HCT116 (cell line): ENCODE measurements at regions not wholly inside any gene's neighbourhood (a gene's known extent, or its start where the extent isn't known, plus 50 kb on each side); places are given as distances from the start of the nearest gene placed in this dataset.
A peak's percentile ranks its signal among the peaks of the same experiment; 100 is the strongest.

Source experiments
- ATAC-seq: fragments of 200-7000 bp; cut with Tn5 transposase; 2 replicates; pipeline ENCODE4 v1.9.1; 2020; ENCODE audit warnings: mild to moderate bottlenecking, moderate library complexity
- BruUV-seq: library from RNA; stranded (reverse); fragments of 400-500 nt; replicated peaks from 2 replicates; lab custom pipeline; 2021; lab: Mats Ljungman, UMichigan
- CTCF ChIA-PET: fragments of 300-600 bp; sonication (Branson Sonifier 250); formaldehyde crosslinking; loops from one replicate; lab custom pipeline; 2021; ENCODE audit warnings: antibody characterized with exemption; lab: Charles Lee
- POLR2A ChIA-PET: fragments of 300-600, 350-600 bp; sonication (Branson Sonifier 250); formaldehyde crosslinking; loops from one replicate; lab custom pipeline; 2021; ENCODE audit warnings: antibody characterized with exemption; lab: Charles Lee
- RAD21 ChIA-PET, 2 experiments: fragments of 300-600 bp; sonication (Branson Sonifier 250); formaldehyde crosslinking; loops; one replicate each; lab custom pipeline; 2023; ENCODE audit warnings: low total read pairs in 2 of 2; ENCODE audit not compliant: uncharacterized antibody in 2 of 2, unreplicated experiment in 2 of 2, low non-redundant PET in 1 of 2; lab: Charles Lee
- DNase-seq: peaks from one replicate; pipeline ENCODE4 v3.0.0-alpha.2; 2010; ENCODE audit warnings: low read depth, low spot score
- H2AFZ ChIP-seq: fragments of 200-600 bp; shearing (Covaris generic), sonication (generic); 2 replicates; pipeline ENCODE4 v1.6.1; 2017; ENCODE audit warnings: low read depth, mixed run types, mixed read lengths, antibody characterized with exemption, low read length; ENCODE audit not compliant: poor library complexity, severe bottlenecking
- H3K27ac ChIP-seq: 2 replicates; pipeline ENCODE4 v1.5.1; 2012; ENCODE audit warnings: low read depth, low read length
- H3K27me3 ChIP-seq: fragments of 200-600 bp; sonication (generic); 2 replicates; pipeline ENCODE4 v1.6.1; 2016; ENCODE audit warnings: mixed run types, low read length, mixed read lengths; ENCODE audit not compliant: insufficient read depth
- H3K36me3 ChIP-seq, 2 experiments: fragments of 200-500 bp in 1 of 2; fragments of 200-600 bp in 1 of 2; sonication (Bioruptor generic) in 1 of 2; sonication (generic) in 1 of 2; 2 replicates each; pipeline versions ENCODE4 v1.5.1 to v1.6.1; 2014 to 2016; ENCODE audit warnings: low read length in 2 of 2, inconsistent platforms in 1 of 2, mixed read lengths in 1 of 2, mixed run types in 1 of 2; ENCODE audit not compliant: insufficient read depth in 2 of 2, control insufficient read depth in 1 of 2
- H3K4me1 ChIP-seq, 2 experiments: fragments of 200-600 bp in 1 of 2; sonication (generic) in 1 of 2; 2 replicates each; pipeline versions ENCODE4 v1.5.1 to v1.6.1; 2012 to 2017; ENCODE audit warnings: low read length in 2 of 2, inconsistent platforms in 1 of 2, mild to moderate bottlenecking in 1 of 2, mixed read lengths in 1 of 2, mixed run types in 1 of 2, moderate library complexity in 1 of 2; ENCODE audit not compliant: insufficient read depth in 2 of 2, control insufficient read depth in 1 of 2
- H3K4me2 ChIP-seq: fragments of 200-600 bp; sonication (generic); 2 replicates; pipeline ENCODE4 v1.6.1; 2017; ENCODE audit warnings: mixed run types, low read length, mixed read lengths
- H3K4me3 ChIP-seq, 2 experiments: fragments of 200-600 bp in 1 of 2; sonication (generic) in 1 of 2; replicated peaks in 1 of 2; 2 replicates each; pipeline ENCODE4 v1.5.1; 2011 to 2016; ENCODE audit warnings: low read length in 2 of 2, control low read depth in 1 of 2, low read depth in 1 of 2, mild to moderate bottlenecking in 1 of 2, mixed read lengths in 1 of 2, mixed run types in 1 of 2
- H3K79me2 ChIP-seq: fragments of 200-600 bp; sonication (generic); 2 replicates; pipeline ENCODE4 v1.6.1; 2017; ENCODE audit warnings: mild to moderate bottlenecking, mixed run types, low read length, moderate library complexity, mixed read lengths; ENCODE audit not compliant: insufficient read depth
- H3K9ac ChIP-seq: fragments of 200-600 bp; sonication (generic); 2 replicates; pipeline ENCODE4 v1.6.1; 2016; ENCODE audit warnings: low read length, mixed read lengths
- H3K9me2 ChIP-seq: fragments of 200-600 bp; sonication (generic), shearing (Covaris generic); 2 replicates; pipeline ENCODE4 v1.6.1; 2017; ENCODE audit warnings: mixed run types, mild to moderate bottlenecking, moderate library complexity; ENCODE audit not compliant: insufficient read depth
- H3K9me3 ChIP-seq, 2 experiments: fragments of 200-500 bp in 1 of 2; fragments of 200-600 bp in 1 of 2; sonication (Bioruptor generic) in 1 of 2; sonication (generic) in 1 of 2; 2 replicates each; pipeline ENCODE4 v1.6.1; 2014 to 2017; ENCODE audit warnings: low read length in 2 of 2, mixed read lengths in 2 of 2, inconsistent platforms in 1 of 2, low read depth in 1 of 2, mild to moderate bottlenecking in 1 of 2, mixed run types in 1 of 2, moderate library complexity in 1 of 2; ENCODE audit not compliant: control insufficient read depth in 1 of 2, insufficient read depth in 1 of 2
- H4K20me1 ChIP-seq: fragments of 200-600 bp; sonication (generic), shearing (Covaris generic); 2 replicates; pipeline ENCODE4 v1.6.1; 2017; ENCODE audit warnings: mixed run types, mild to moderate bottlenecking, moderate library complexity; ENCODE audit not compliant: insufficient read depth
- ATF3 ChIP-seq: IDR thresholded peaks from 2 replicates; pipeline ENCODE4 v1.6.1; 2012
- EGR1 ChIP-seq: IDR thresholded peaks from 2 replicates; pipeline ENCODE4 v1.6.1; 2012; ENCODE audit warnings: low read depth
- ELF1 ChIP-seq: IDR thresholded peaks from 2 replicates; pipeline ENCODE4 v1.6.1; 2012; ENCODE audit warnings: low read depth, borderline replicate concordance
- EZH2phosphoT487 ChIP-seq: fragments of 200-600 bp; IDR thresholded peaks from 2 replicates; pipeline ENCODE4 v1.6.1; 2018; ENCODE audit warnings: antibody characterized with exemption, borderline replicate concordance
- FOSL1 ChIP-seq: IDR thresholded peaks from 2 replicates; pipeline ENCODE4 v1.6.1; 2012; ENCODE audit warnings: low read depth
- JUND ChIP-seq: IDR thresholded peaks from 2 replicates; pipeline ENCODE4 v1.6.1; 2012
- POLR2A ChIP-seq: IDR thresholded peaks from 2 replicates; pipeline ENCODE4 v1.7.0; 2011; ENCODE audit warnings: borderline replicate concordance; ENCODE audit not compliant: insufficient read depth, insufficient read length; ENCODE audit errors: extremely low read depth
- RAD21 ChIP-seq: IDR thresholded peaks from 2 replicates; pipeline ENCODE4 v1.6.1; 2012; ENCODE audit warnings: low read depth, mild to moderate bottlenecking
- REST ChIP-seq: IDR thresholded peaks from 2 replicates; pipeline ENCODE4 v1.6.1; 2012; ENCODE audit warnings: low read depth
- SIN3A ChIP-seq: IDR thresholded peaks from 2 replicates; pipeline ENCODE4 v1.6.1; 2012; ENCODE audit warnings: low read depth
- TCF7L2 ChIP-seq: IDR thresholded peaks from 2 replicates; pipeline ENCODE4 v1.7.0; 2011; ENCODE audit warnings: borderline replicate concordance, inconsistent platforms; ENCODE audit not compliant: insufficient read depth, insufficient read length; ENCODE audit errors: extremely low read depth
- intact Hi-C: fragments of 100-400 bp; cut with micrococcal nuclease; formaldehyde crosslinking; loops from 2 replicates; pipeline ENCODE4 v1.10.0; 2022

GRCh38 chr1:81733480-81733879 is 67.3 kb upstream of the ADGRL2 start:
- Histone ChIP-seq H3K27me3 (no peaks in the 10 kb centered on the region), H3K4me3 (no peak overlapping the region), H3K9ac (no peak overlapping the region), H3K4me1 (peaks cover 0 to 7% of the 10 kb centered on the region in 2 experiments; a peak in 2 of 4 replicates), H3K27ac (no peak overlapping the region), H2AFZ (no peak overlapping the region), H3K9me3 (0 out of 4 replicates have a peak, but pooled peaks cover 0 to 3% of the 10 kb centered on the region in 2 experiments), H4K20me1 (no peaks in the 10 kb centered on the region), H3K4me2 (no peak overlapping the region), H3K79me2 (no peaks in the 10 kb centered on the region), H3K9me2 (no peaks in the 10 kb centered on the region), H3K36me3 (no peaks in the 10 kb centered on the region)
- ChIA-PET CTCF (no interaction called here), POLR2A (interaction anchor here (0.6 kb wide), 1 partner anchor 13 kb away, joined by 3 read pairs; no protein-coding TSS in a partner anchor), RAD21 (no interaction called here)
- DNase-seq (no peak), ATAC-seq (no peak)
- no TSS peak for BruUV-seq
- intact Hi-C loops: no loop called here
- TF ChIP-seq SIN3A (no peak), EZH2phosphoT487 (no peak), REST (no peak)

- Histone ChIP-seq H3K4me2 (0 out of 2 replicates have a peak overlapping the region, but pooled peaks have one; percentile 13), H3K27me3 (no peaks in the 10 kb centered on the region), H3K9ac (no peak overlapping the region), H4K20me1 (no peaks in the 10 kb centered on the region), H3K27ac (no peak overlapping the region), H3K9me3 (0 out of 4 replicates have a peak, but pooled peaks cover 0 to 3% of the 10 kb centered on the region in 2 experiments), H3K4me1 (peaks cover 0 to 7% of the 10 kb centered on the region in 2 experiments; a peak in 2 of 4 replicates), H3K36me3 (no peaks in the 10 kb centered on the region), H3K9me2 (no peaks in the 10 kb centered on the region), H3K79me2 (no peaks in the 10 kb centered on the region), H2AFZ (no peak overlapping the region), H3K4me3 (no peak overlapping the region)
- ChIA-PET POLR2A (no interaction called here), RAD21 (no interaction called here), CTCF (no interaction called here)
- intact Hi-C loops: no loop called here
- ATAC-seq: peak; percentile 47; the same call in 1 of the 2 replicates
- no peak for DNase-seq
- BruUV-seq: no TSS peak
- TF ChIP-seq FOSL1 (no peak), JUND (no peak), ATF3 (no peak), REST (no peak), RAD21 (no peak), ELF1 (no peak), EGR1 (no peak), TCF7L2 (no peak), POLR2A (no peak)
Observed at GRCh38 chr1:81731989-81732388, 68.7 kb upstream of the ADGRL2 start.
